ENCODE measurements at regions not wholly inside any gene's neighbourhood (a gene's known extent, or its start where the extent isn't known, plus 50 kb on each side); places are given as distances from the start of the nearest gene placed in this dataset.

- no peaks in the 10 kb centered on the region for H3K36me3 ChIP-seq (ENCODE audit: control insufficient read depth in 2 of 2, insufficient read depth in 1 of 2, low read length in 2 of 2)
- ChIA-PET POLR2A (no interaction called here), CTCF (no interaction called here)
- H3K27ac ChIP-seq (ENCODE audit: extremely low read depth, low read depth, low read length) = no peak overlapping the region
- TF ChIP-seq ZBTB48 (tag by site-specific recombination; IDR thresholded peaks at IDR 0.05) (no peak), ZNF561 (tag by site-specific recombination; IDR thresholded peaks at IDR 0.05; ENCODE audit: borderline replicate concordance) (no peak), ZNF610 (tag by site-specific recombination; IDR thresholded peaks at IDR 0.05; ENCODE audit: borderline replicate concordance) (no peak), ZNF580 (tag by site-specific recombination; IDR thresholded peaks at IDR 0.05) (no peak), WT1 (tag by site-specific recombination; IDR thresholded peaks at IDR 0.05) (no peak), ZNF473 (tag by site-specific recombination; IDR thresholded peaks at IDR 0.05) (no peak), ZNF692 (tag by site-specific recombination; IDR thresholded peaks at IDR 0.05) (no peak)
- TF ChIP-seq, protein P1, sequence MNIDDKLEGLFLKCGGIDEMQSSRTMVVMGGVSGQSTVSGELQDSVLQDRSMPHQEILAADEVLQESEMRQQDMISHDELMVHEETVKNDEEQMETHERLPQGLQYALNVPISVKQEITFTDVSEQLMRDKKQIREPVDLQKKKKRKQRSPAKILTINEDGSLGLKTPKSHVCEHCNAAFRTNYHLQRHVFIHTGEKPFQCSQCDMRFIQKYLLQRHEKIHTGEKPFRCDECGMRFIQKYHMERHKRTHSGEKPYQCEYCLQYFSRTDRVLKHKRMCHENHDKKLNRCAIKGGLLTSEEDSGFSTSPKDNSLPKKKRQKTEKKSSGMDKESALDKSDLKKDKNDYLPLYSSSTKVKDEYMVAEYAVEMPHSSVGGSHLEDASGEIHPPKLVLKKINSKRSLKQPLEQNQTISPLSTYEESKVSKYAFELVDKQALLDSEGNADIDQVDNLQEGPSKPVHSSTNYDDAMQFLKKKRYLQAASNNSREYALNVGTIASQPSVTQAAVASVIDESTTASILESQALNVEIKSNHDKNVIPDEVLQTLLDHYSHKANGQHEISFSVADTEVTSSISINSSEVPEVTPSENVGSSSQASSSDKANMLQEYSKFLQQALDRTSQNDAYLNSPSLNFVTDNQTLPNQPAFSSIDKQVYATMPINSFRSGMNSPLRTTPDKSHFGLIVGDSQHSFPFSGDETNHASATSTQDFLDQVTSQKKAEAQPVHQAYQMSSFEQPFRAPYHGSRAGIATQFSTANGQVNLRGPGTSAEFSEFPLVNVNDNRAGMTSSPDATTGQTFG (tag by site-specific recombination; IDR thresholded peaks at IDR 0.05; ENCODE audit: borderline replicate concordance) = no peak
- no peak overlapping the region for H3K4me3 ChIP-seq (ENCODE audit: low read depth, low read length)
- no peaks in the 10 kb centered on the region for H3K9me3 ChIP-seq (ENCODE audit: control insufficient read depth, insufficient read depth, low read depth, low read length)
- H3K4me1 ChIP-seq (ENCODE audit: control insufficient read depth, insufficient read depth, low read length) = no peaks in the 10 kb centered on the region
Observed at GRCh38 chr5:108548684-108549596, 167.0 kb upstream of the FBXL17 start.

DNA sequence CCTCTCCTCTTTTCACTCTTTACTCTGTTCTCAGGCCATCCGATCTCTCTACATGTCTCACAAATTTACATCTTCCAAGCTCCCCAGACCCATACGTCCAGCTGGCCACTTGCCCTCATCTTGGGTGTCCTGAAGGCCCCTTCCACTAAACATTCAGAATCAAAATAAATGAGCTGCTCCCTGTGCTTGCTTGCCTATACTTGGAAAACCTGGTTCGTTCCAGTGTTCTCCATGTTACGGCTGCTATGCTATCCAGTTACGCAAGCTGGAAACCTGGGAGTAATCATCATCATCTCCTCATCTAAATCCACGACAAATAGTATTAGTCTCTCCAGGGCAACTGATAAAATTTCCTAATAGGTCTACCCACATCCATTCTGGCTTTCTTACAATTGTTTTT lies 165.0 kb upstream of the FBXL17 start:
- TF ChIP-seq ZNF529 (tag by site-specific recombination; IDR thresholded peaks at IDR 0.05; ENCODE audit: insufficient replicate concordance) (no peak), ZBTB44 (tag by site-specific recombination; IDR thresholded peaks at IDR 0.05) (no peak), ZNF776 (tag by site-specific recombination; IDR thresholded peaks at IDR 0.05; ENCODE audit: borderline replicate concordance) (no peak), ZNF184 (tag by site-specific recombination; IDR thresholded peaks at IDR 0.05) (no peak), ZNF654 (tag by site-specific recombination; IDR thresholded peaks at IDR 0.05; ENCODE audit: low read depth) (no peak), OVOL3 (tag by site-specific recombination; IDR thresholded peaks at IDR 0.05) (no peak), ZSCAN30 (tag by site-specific recombination; IDR thresholded peaks at IDR 0.05) (no peak)
- H3K4me1 ChIP-seq (ENCODE audit: control insufficient read depth, insufficient read depth, low read length) = no peaks in the 10 kb centered on the region
- H3K27ac ChIP-seq (ENCODE audit: extremely low read depth, low read depth, low read length) = no peak overlapping the region
- ChIA-PET CTCF (no interaction called here), POLR2A (no interaction called here)
- no peak overlapping the region for H3K4me3 ChIP-seq (ENCODE audit: low read depth, low read length)
- no peaks in the 10 kb centered on the region for H3K9me3 ChIP-seq (ENCODE audit: control insufficient read depth, insufficient read depth, low read depth, low read length)
- no peaks in the 10 kb centered on the region for H3K36me3 ChIP-seq (ENCODE audit: control insufficient read depth in 2 of 2, insufficient read depth in 1 of 2, low read length in 2 of 2)
